Kidney (tissue), 13 donors: ENCODE measurements at regions not wholly inside any gene's neighbourhood (a gene's known extent, or its start where the extent isn't known, plus 50 kb on each side); places are given as distances from the start of the nearest gene placed in this dataset.

ENCODE experiments used
- DNase-seq, 5 donors: peaks; one replicate each; pipeline ENCODE4 v3.0.0-alpha.2; 2013 to 2020
- FAIRE-seq: peaks from 2 replicates; lab custom pipeline; 2012; peaks lifted over from hg19 to GRCh38; lab: Jason Lieb, UNC
- H3K27ac ChIP-seq, 2 donors: one replicate each; pipeline ENCODE4 v1.7.0; 2013; ENCODE audit warnings: low read depth in 2 of 2, low read length in 2 of 2, inconsistent platforms in 1 of 2
- H3K27me3 ChIP-seq: one replicate; pipeline ENCODE4 v1.7.1; 2013; ENCODE audit warnings: low read length, inconsistent platforms; ENCODE audit not compliant: control insufficient read depth, insufficient read depth
- H3K36me3 ChIP-seq, 3 donors: one replicate each; pipeline versions ENCODE4 v1.7.0 to v1.7.1; 2013; ENCODE audit warnings: low read length in 3 of 3, control low read depth in 1 of 3, inconsistent platforms in 1 of 3; ENCODE audit not compliant: insufficient read depth in 3 of 3, control insufficient read depth in 2 of 3
- H3K4me1 ChIP-seq, 3 donors: one replicate each; pipeline versions ENCODE4 v1.7.0 to v1.7.1; 2013; ENCODE audit warnings: low read length in 3 of 3, inconsistent platforms in 1 of 3, low read depth in 1 of 3; ENCODE audit not compliant: control insufficient read depth in 2 of 3, insufficient read depth in 2 of 3
- H3K4me3 ChIP-seq, 3 donors: one replicate each; pipeline versions ENCODE4 v1.7.0 to v1.8.1; 2013; ENCODE audit warnings: low read length in 3 of 3, control low read depth in 1 of 3, inconsistent platforms in 1 of 3
- H3K9ac ChIP-seq, 3 donors: one replicate each; pipeline versions ENCODE4 v1.7.0 to v1.7.1; 2013; ENCODE audit warnings: low read length in 3 of 3, control low read depth in 1 of 3, inconsistent platforms in 1 of 3
- H3K9me3 ChIP-seq, 3 donors: one replicate each; pipeline versions ENCODE4 v1.7.0 to v1.7.1; 2013; ENCODE audit warnings: low read length in 3 of 3, control low read depth in 1 of 3, inconsistent platforms in 1 of 3; ENCODE audit not compliant: control insufficient read depth in 2 of 3, insufficient read depth in 1 of 3
- intact Hi-C: fragments of 100-400 bp; cut with DNase I; formaldehyde crosslinking; loops from one replicate; pipeline ENCODE4 v1.11.1; 2022
- TF ChIP-seq, protein P1 (sequence below): IDR thresholded peaks from 3 replicates; pipeline ENCODE4 v1.5.1; 2012; ENCODE audit warnings: mild to moderate bottlenecking, moderate library complexity, borderline replicate concordance; ENCODE audit not compliant: insufficient read depth; ENCODE audit errors: extremely low read depth
- donor health status: control.
- donor health status: control.
- donor health status: control.
- donor health status: control.
- donor health status: control.
- donor health status: DM: yes; HTN: yes; CAD: no.
- donor health status: Normal renal cell carcinoma (clear cell type).

DNA sequence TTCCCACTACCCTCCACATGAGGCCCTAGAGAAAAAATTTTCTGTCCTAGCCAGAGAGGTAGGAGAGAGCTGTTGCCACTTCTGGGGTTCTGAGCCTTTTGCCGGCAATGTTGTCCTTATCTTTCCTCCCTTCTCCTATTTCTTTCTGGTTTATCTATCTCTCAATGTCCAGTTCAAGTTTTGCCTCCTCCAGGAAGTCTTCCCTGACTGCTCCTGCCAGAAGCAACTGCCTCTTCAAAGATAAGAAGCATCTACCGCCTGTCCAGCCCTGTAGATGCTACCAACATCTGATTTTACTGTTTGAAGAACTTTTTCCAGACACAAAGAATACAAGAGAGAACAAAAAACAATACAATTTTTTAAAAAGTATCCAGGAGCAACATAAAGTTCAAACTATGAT, 220.8 kb upstream of the KLHL29 start:
- H3K4me3 ChIP-seq, result no peak overlapping the region
- intact Hi-C loops, result no loop called here
- TF ChIP-seq, protein P1, sequence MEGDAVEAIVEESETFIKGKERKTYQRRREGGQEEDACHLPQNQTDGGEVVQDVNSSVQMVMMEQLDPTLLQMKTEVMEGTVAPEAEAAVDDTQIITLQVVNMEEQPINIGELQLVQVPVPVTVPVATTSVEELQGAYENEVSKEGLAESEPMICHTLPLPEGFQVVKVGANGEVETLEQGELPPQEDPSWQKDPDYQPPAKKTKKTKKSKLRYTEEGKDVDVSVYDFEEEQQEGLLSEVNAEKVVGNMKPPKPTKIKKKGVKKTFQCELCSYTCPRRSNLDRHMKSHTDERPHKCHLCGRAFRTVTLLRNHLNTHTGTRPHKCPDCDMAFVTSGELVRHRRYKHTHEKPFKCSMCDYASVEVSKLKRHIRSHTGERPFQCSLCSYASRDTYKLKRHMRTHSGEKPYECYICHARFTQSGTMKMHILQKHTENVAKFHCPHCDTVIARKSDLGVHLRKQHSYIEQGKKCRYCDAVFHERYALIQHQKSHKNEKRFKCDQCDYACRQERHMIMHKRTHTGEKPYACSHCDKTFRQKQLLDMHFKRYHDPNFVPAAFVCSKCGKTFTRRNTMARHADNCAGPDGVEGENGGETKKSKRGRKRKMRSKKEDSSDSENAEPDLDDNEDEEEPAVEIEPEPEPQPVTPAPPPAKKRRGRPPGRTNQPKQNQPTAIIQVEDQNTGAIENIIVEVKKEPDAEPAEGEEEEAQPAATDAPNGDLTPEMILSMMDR, result no peak
- no peak overlapping the region for H3K27ac ChIP-seq
- no peaks in the 10 kb centered on the region for H3K36me3 ChIP-seq
- no peak overlapping the region for H3K9ac ChIP-seq
- FAIRE-seq, result no peak
- no peak for DNase-seq
- no peaks in the 10 kb centered on the region for H3K9me3 ChIP-seq
- no peaks in the 10 kb centered on the region for H3K4me1 ChIP-seq
- H3K27me3 ChIP-seq, result no peaks in the 10 kb centered on the region

DNA sequence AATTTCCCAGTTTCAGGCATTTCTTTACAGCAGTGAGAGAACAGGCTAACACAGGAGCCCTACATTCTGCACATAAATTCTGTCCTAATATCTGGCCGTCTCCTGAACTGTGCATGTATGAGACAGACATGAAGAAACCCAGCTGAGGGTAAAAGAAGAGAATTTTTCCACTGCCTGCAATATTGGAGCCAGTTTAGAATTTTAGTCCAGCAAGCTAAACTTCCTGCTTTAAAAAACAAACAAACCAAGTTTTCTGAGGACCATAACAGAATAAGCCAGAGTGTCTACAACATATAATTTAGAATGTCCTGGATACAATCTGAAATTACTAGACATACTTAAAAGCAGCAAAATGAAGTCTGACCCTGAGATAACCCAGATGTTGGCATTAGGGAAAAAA, 215.1 kb upstream of the KLHL29 start:
- no peak overlapping the region for H3K4me3 ChIP-seq
- H3K9me3 ChIP-seq, result no peaks in the 10 kb centered on the region
- no peak overlapping the region for H3K9ac ChIP-seq
- TF ChIP-seq, protein P1, result no peak
- no peak overlapping the region for H3K27ac ChIP-seq
- DNase-seq (peak in 2 of 5 donors; percentile 21 to 66), FAIRE-seq (no peak)
- H3K4me1 ChIP-seq, result no peaks in the 10 kb centered on the region
- intact Hi-C loops, result no loop called here
- H3K36me3 ChIP-seq, result no peaks in the 10 kb centered on the region
- H3K27me3 ChIP-seq, result no peaks in the 10 kb centered on the region

DNA sequence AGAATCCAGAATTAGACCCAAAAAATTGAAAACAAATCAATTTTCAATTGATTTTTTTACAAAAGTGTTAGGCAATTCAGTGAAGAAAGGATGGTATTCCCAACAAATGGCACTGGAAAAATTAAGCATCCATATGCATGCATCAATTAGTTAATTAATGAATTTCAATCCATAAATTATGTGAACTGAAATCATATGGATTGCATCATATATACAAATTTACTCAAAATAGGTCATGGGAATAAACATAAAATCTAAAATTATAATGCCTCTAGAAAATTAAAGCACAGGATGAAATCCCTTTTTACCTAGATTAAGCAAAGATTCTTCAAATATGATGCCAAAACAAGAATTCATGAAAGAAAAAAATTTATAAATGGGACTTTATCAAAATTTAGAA, 213.9 kb upstream of the KLHL29 start:
- TF ChIP-seq, protein P1, result no peak
- FAIRE-seq, result no peak
- Histone ChIP-seq H3K4me3 (no peak overlapping the region), H3K9ac (no peak overlapping the region), H3K9me3 (no peaks in the 10 kb centered on the region), H3K36me3 (no peaks in the 10 kb centered on the region), H3K4me1 (no peaks in the 10 kb centered on the region), H3K27ac (no peak overlapping the region), H3K27me3 (no peaks in the 10 kb centered on the region)
- intact Hi-C loops, result no loop called here
- no peak for DNase-seq

DNA sequence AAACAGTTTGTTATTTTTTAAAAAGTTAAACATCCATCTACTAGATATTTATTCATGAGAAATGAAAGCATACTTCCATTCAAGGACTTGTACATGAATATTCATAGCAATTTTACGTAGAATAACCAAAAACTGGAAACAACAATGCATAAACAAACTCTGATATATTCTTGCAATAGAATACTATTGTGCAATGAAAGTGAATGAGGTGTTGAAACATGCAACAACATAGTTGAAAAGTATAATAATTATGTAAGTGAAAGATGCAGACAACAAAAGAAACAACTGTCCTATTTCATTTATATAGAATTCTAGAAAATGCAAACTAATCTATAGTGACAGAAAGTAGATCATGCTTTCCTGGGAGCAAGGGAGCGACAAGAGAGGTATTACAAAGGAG, 206.6 kb upstream of the KLHL29 start:
- no peak for FAIRE-seq
- Histone ChIP-seq H3K27me3 (no peaks in the 10 kb centered on the region), H3K4me3 (no peak overlapping the region), H3K27ac (no peak overlapping the region), H3K36me3 (no peaks in the 10 kb centered on the region), H3K9me3 (peaks cover 0 to 10% (median 0%) of the 10 kb centered on the region in 3 donors), H3K4me1 (no peaks in the 10 kb centered on the region), H3K9ac (no peak overlapping the region)
- TF ChIP-seq, protein P1, result no peak
- intact Hi-C loops, result no loop called here
- no peak for DNase-seq
